MM.1S (cell line): ENCODE measurements at regions not wholly inside any gene's neighbourhood (a gene's known extent, or its start where the extent isn't known, plus 50 kb on each side); places are given as distances from the start of the nearest gene placed in this dataset.

Experiments used
- DNase-seq: peaks from one replicate; pipeline ENCODE4 v3.0.0-alpha.2; 2015
- H2AFZ ChIP-seq: fragments of 300-600 bp; sonication (generic); 2 replicates; pipeline ENCODE4 v1.6.0; 2016; ENCODE audit warnings: antibody characterized with exemption, low read length
- H3F3A ChIP-seq: fragments of 300-600 bp; sonication (generic); 2 replicates; pipeline ENCODE4 v1.6.1; 2016; ENCODE audit warnings: mild to moderate bottlenecking, antibody characterized with exemption, low read length, moderate library complexity, mixed read lengths; ENCODE audit not compliant: insufficient read depth
- H3K27ac ChIP-seq: fragments of 300-600 bp; sonication (generic); 2 replicates; pipeline ENCODE4 v1.5.1; 2016; ENCODE audit warnings: mild to moderate bottlenecking, low read length
- H3K27me3 ChIP-seq: fragments of 300-600 bp; sonication (generic); replicated peaks from 2 replicates; pipeline ENCODE4 v1.6.0; 2016; ENCODE audit warnings: low read length; ENCODE audit not compliant: insufficient read depth
- H3K36me3 ChIP-seq: fragments of 300-600 bp; sonication (generic); replicated peaks from 2 replicates; pipeline ENCODE4 v1.6.1; 2016; ENCODE audit warnings: mild to moderate bottlenecking, low read length, mixed read lengths; ENCODE audit not compliant: insufficient read depth
- H3K4me1 ChIP-seq: fragments of 300-600 bp; sonication (generic); 2 replicates; pipeline ENCODE4 v1.6.1; 2016; ENCODE audit warnings: low read length, mixed read lengths
- H3K4me2 ChIP-seq: fragments of 300-600 bp; sonication (generic); 2 replicates; pipeline ENCODE4 v1.6.0; 2016; ENCODE audit warnings: low read depth, low read length
- H3K4me3 ChIP-seq: fragments of 300-600 bp; sonication (generic); 2 replicates; pipeline ENCODE4 v1.5.1; 2016; ENCODE audit warnings: low read length, mixed read lengths
- H3K79me2 ChIP-seq: fragments of 300-600 bp; sonication (generic); 2 replicates; pipeline ENCODE4 v1.6.1; 2016; ENCODE audit warnings: mixed run types, low read length, mixed read lengths
- H3K9ac ChIP-seq: fragments of 300-600 bp; sonication (generic); 2 replicates; pipeline ENCODE4 v1.6.1; 2016; ENCODE audit warnings: low read length, mixed read lengths
- H3K9me2 ChIP-seq: fragments of 300-600 bp; sonication (generic); replicated peaks from 2 replicates; pipeline ENCODE4 v1.6.1; 2016; ENCODE audit warnings: mild to moderate bottlenecking, low read length, mixed read lengths; ENCODE audit not compliant: insufficient read depth
- H3K9me3 ChIP-seq: fragments of 300-600 bp; sonication (generic); replicated peaks from 2 replicates; pipeline ENCODE4 v1.6.1; 2016; ENCODE audit warnings: mild to moderate bottlenecking, low read length, mixed read lengths; ENCODE audit not compliant: insufficient read depth
- H4K20me1 ChIP-seq: fragments of 300-600 bp; sonication (generic); 2 replicates; pipeline ENCODE4 v1.6.1; 2016; ENCODE audit warnings: mild to moderate bottlenecking, low read length, moderate library complexity, mixed read lengths; ENCODE audit not compliant: insufficient read depth
- CTCF ChIP-seq: fragments of 300-600 bp; sonication (generic); IDR thresholded peaks from 2 replicates; pipeline ENCODE4 v1.5.1; 2016; ENCODE audit warnings: antibody characterized with exemption, low read length, mixed read lengths
- EZH2 ChIP-seq: fragments of 300-600 bp; sonication (generic); optimal IDR thresholded peaks from 2 replicates; pipeline ENCODE3; 2017; ENCODE audit warnings: low read depth, mild to moderate bottlenecking, antibody characterized with exemption, low read length, mixed read lengths
- EZH2phosphoT487 ChIP-seq: fragments of 300-600 bp; sonication (generic); IDR thresholded peaks from 2 replicates; pipeline ENCODE4 v1.6.1; 2018; ENCODE audit warnings: antibody characterized with exemption, low read length

- H4K20me1 ChIP-seq = no peaks in the 10 kb centered on the region
- no peak for DNase-seq
- no peak overlapping the region for H3K4me3 ChIP-seq
- 0 out of 2 replicates have a peak, but pooled peaks cover 4% of the 10 kb centered on the region for H3F3A ChIP-seq
- no peak overlapping the region for H2AFZ ChIP-seq
- peak overlapping the region; percentile 19; the same call in 1 of the 2 replicates for H3K4me2 ChIP-seq
- H3K27me3 ChIP-seq = no peaks in the 10 kb centered on the region
- TF ChIP-seq EZH2 (no peak), EZH2phosphoT487 (no peak), CTCF (no peak)
- H3K27ac ChIP-seq = peak overlapping the region; percentile 36; the same call in 1 of the 2 replicates
- 0 out of 2 replicates have a peak, but pooled peaks cover 8% of the 10 kb centered on the region for H3K4me1 ChIP-seq
- H3K9me3 ChIP-seq = no peaks in the 10 kb centered on the region
- no peaks in the 10 kb centered on the region for H3K36me3 ChIP-seq
- no peak overlapping the region for H3K9ac ChIP-seq
- H3K9me2 ChIP-seq = no peaks in the 10 kb centered on the region
- H3K79me2 ChIP-seq = no peaks in the 10 kb centered on the region
Measured at GRCh38 chr13:109859216-109859835, 72.9 kb upstream of the IRS2 start.

GRCh38 chr13:109858319-109858718, 71.9 kb upstream of the IRS2 start:
- no peak overlapping the region for H3K9ac ChIP-seq
- H3F3A ChIP-seq = 0 out of 2 replicates have a peak, but pooled peaks cover 4% of the 10 kb centered on the region
- no peaks in the 10 kb centered on the region for H3K9me3 ChIP-seq
- no peaks in the 10 kb centered on the region for H3K36me3 ChIP-seq
- H3K9me2 ChIP-seq = no peaks in the 10 kb centered on the region
- no peaks in the 10 kb centered on the region for H3K27me3 ChIP-seq
- no peak overlapping the region for H3K4me2 ChIP-seq
- no peaks in the 10 kb centered on the region for H3K79me2 ChIP-seq
- DNase-seq = no peak
- no peak overlapping the region for H3K27ac ChIP-seq
- TF ChIP-seq CTCF = no peak
- no peak for TF ChIP-seq EZH2phosphoT487
- no peak overlapping the region for H3K4me3 ChIP-seq
- no peaks in the 10 kb centered on the region for H4K20me1 ChIP-seq
- 0 out of 2 replicates have a peak, but pooled peaks cover 8% of the 10 kb centered on the region for H3K4me1 ChIP-seq
- H2AFZ ChIP-seq = no peak overlapping the region

GRCh38 chr13:109857803-109858202, 71.4 kb upstream of the IRS2 start:
- no peak for DNase-seq
- H3K9me3 ChIP-seq = no peaks in the 10 kb centered on the region

More at GRCh38 chr13:109857803-109858202, 71.4 kb upstream of the IRS2 start:
- no peak overlapping the region for H3K4me3 ChIP-seq
- no peaks in the 10 kb centered on the region for H3K9me2 ChIP-seq
- no peak overlapping the region for H3K4me2 ChIP-seq
- no peaks in the 10 kb centered on the region for H3K27me3 ChIP-seq
- 0 out of 2 replicates have a peak, but pooled peaks cover 8% of the 10 kb centered on the region for H3K4me1 ChIP-seq
- TF ChIP-seq EZH2phosphoT487 (no peak), EZH2 (no peak), CTCF (no peak)
- no peak overlapping the region for H2AFZ ChIP-seq
- H4K20me1 ChIP-seq = no peaks in the 10 kb centered on the region
- 0 out of 2 replicates have a peak, but pooled peaks cover 4% of the 10 kb centered on the region for H3F3A ChIP-seq
- H3K36me3 ChIP-seq = no peaks in the 10 kb centered on the region
- H3K27ac ChIP-seq = no peak overlapping the region
- H3K9ac ChIP-seq = no peak overlapping the region
- H3K79me2 ChIP-seq = no peaks in the 10 kb centered on the region
